Cardiac muscle cell (in vitro differentiated cells and primary cell): ENCODE measurements at regions not wholly inside any gene's neighbourhood (a gene's known extent, or its start where the extent isn't known, plus 50 kb on each side); places are given as distances from the start of the nearest gene placed in this dataset.

Experiments used
- DNase-seq, 2 donors: peaks; one replicate each; pipeline versions ENCODE4 v3.0.0 to v3.0.0-alpha.2; 2010 to 2017; ENCODE audit warnings: low read depth in 1 of 2, low spot score in 1 of 2
- H3K27ac ChIP-seq: fragments of 200-600 bp; sonication (generic); 2 replicates; pipeline ENCODE4 v1.5.1; 2016
- H3K27me3 ChIP-seq: fragments of 200-600 bp; sonication (generic); 2 replicates; pipeline ENCODE4 v1.6.0; 2016; ENCODE audit warnings: control low read depth
- H3K36me3 ChIP-seq: fragments of 200-600 bp; sonication (generic); 2 replicates; pipeline ENCODE4 v1.5.1; 2016; ENCODE audit warnings: control low read depth
- H3K4me1 ChIP-seq: fragments of 200-600 bp; sonication (generic); 2 replicates; pipeline ENCODE4 v1.8.1; 2017; ENCODE audit warnings: low read depth, mild to moderate bottlenecking, mixed run types
- H3K4me3 ChIP-seq: fragments of 200-600 bp; sonication (generic); 2 replicates; pipeline ENCODE4 v1.5.1; 2016; ENCODE audit warnings: mild to moderate bottlenecking
- H3K9me3 ChIP-seq: fragments of 200-600 bp; sonication (generic); 2 replicates; pipeline ENCODE4 v1.5.1; 2017; ENCODE audit warnings: low read depth, mild to moderate bottlenecking, control low read depth
- CTCF ChIP-seq: IDR thresholded peaks from 2 replicates; pipeline ENCODE4 v1.5.1; 2012; ENCODE audit warnings: low read depth, mild to moderate bottlenecking, low read length

GRCh38 chr5:136864960-136865359 lies 499.6 kb upstream of the TRPC7 start:
- Histone ChIP-seq H3K27me3 (no peaks in the 10 kb centered on the region), H3K9me3 (no peaks in the 10 kb centered on the region), H3K36me3 (no peaks in the 10 kb centered on the region)

GRCh38 chr5:136856648-136857047 lies 491.3 kb upstream of the TRPC7 start:
- no peak for TF ChIP-seq CTCF
- Histone ChIP-seq H3K9me3 (no peaks in the 10 kb centered on the region), H3K36me3 (no peaks in the 10 kb centered on the region), H3K27me3 (no peaks in the 10 kb centered on the region), H3K4me3 (no peak overlapping the region), H3K4me1 (no peaks in the 10 kb centered on the region), H3K27ac (no peak overlapping the region)
- DNase-seq = no peak

More at GRCh38 chr5:136864960-136865359, 499.6 kb upstream of the TRPC7 start:
- Histone ChIP-seq H3K4me1 (no peaks in the 10 kb centered on the region), H3K4me3 (no peak overlapping the region), H3K27ac (no peak overlapping the region)
- DNase-seq = no peak
- no peak for TF ChIP-seq CTCF

- DNase-seq = no peak
- Histone ChIP-seq H3K27me3 (no peaks in the 10 kb centered on the region), H3K4me3 (no peak overlapping the region), H3K4me1 (no peaks in the 10 kb centered on the region), H3K36me3 (no peaks in the 10 kb centered on the region), H3K27ac (no peak overlapping the region), H3K9me3 (no peaks in the 10 kb centered on the region)
- no peak for TF ChIP-seq CTCF
Observed at GRCh38 chr5:136853971-136854370, 488.6 kb upstream of the TRPC7 start.

GRCh38 chr5:136840601-136841000 lies 475.3 kb upstream of the TRPC7 start:
- Histone ChIP-seq H3K9me3 (no peaks in the 10 kb centered on the region), H3K27me3 (no peaks in the 10 kb centered on the region), H3K4me1 (no peaks in the 10 kb centered on the region), H3K4me3 (no peak overlapping the region), H3K36me3 (no peaks in the 10 kb centered on the region), H3K27ac (no peak overlapping the region)
- TF ChIP-seq CTCF = no peak
- no peak for DNase-seq

GRCh38 chr5:136836093-136836492 lies 470.7 kb upstream of the TRPC7 start:
- DNase-seq = no peak
- Histone ChIP-seq H3K4me1 (no peaks in the 10 kb centered on the region), H3K27ac (no peak overlapping the region), H3K36me3 (no peaks in the 10 kb centered on the region), H3K4me3 (no peak overlapping the region), H3K9me3 (no peaks in the 10 kb centered on the region), H3K27me3 (no peaks in the 10 kb centered on the region)
- no peak for TF ChIP-seq CTCF

GRCh38 chr5:136820848-136821247 lies 455.5 kb upstream of the TRPC7 start:
- Histone ChIP-seq H3K4me1 (no peaks in the 10 kb centered on the region), H3K27me3 (no peaks in the 10 kb centered on the region), H3K27ac (no peak overlapping the region), H3K4me3 (no peak overlapping the region), H3K36me3 (no peaks in the 10 kb centered on the region), H3K9me3 (no peaks in the 10 kb centered on the region)
- DNase-seq = no peak
- TF ChIP-seq CTCF = no peak
